ENCODE measurements at regions not wholly inside any gene's neighbourhood (a gene's known extent, or its start where the extent isn't known, plus 50 kb on each side); places are given as distances from the start of the nearest gene placed in this dataset.
"Not testable (repeated sequence)": the region's sequence is repeated elsewhere in the genome, so short reads cannot be mapped to it uniquely, and the experiment has no call there.

DNA sequence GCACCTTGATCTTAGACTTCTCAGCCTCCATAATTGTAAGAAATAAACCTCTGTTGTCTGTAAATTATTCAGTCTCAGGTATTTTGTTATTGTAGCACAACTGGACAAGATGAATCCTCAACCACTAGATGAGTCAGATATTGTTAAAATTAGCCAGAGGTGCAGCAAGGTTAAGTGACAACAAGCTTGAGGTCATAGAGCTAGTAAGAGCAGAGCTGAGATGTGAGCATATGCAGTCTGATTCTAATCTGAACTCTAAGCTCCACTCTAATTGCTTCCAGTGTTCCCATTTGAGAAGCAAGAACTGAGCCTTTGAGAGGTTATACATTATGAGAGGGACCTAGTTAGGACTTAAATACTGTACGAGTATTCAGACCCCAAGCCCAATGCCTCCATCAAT, 93.1 kb downstream of the FZD1 start:
- no peaks in the 10 kb centered on the region for H3K9me3 ChIP-seq
- H3K4me1 ChIP-seq, result no peaks in the 10 kb centered on the region
- no peak for ATAC-seq
- DNase-seq, result no peak
- H3K36me3 ChIP-seq (replicated peaks in 1 of 2; ENCODE audit: insufficient read depth in 1 of 2, low read depth in 2 of 2), result no peaks in the 10 kb centered on the region
- intact Hi-C loops (cut with DNase I), result no loop called here
- WGBS, 2 donors, result 43 to 66% methylated on average over 1 of the region's 1 CpG
- no peak overlapping the region for H3K4me3 ChIP-seq
- no peaks in the 10 kb centered on the region for H3K27me3 ChIP-seq
- no peak for TF ChIP-seq POLR2A (IDR thresholded peaks at IDR 0.05)
- TF ChIP-seq, protein P1, sequence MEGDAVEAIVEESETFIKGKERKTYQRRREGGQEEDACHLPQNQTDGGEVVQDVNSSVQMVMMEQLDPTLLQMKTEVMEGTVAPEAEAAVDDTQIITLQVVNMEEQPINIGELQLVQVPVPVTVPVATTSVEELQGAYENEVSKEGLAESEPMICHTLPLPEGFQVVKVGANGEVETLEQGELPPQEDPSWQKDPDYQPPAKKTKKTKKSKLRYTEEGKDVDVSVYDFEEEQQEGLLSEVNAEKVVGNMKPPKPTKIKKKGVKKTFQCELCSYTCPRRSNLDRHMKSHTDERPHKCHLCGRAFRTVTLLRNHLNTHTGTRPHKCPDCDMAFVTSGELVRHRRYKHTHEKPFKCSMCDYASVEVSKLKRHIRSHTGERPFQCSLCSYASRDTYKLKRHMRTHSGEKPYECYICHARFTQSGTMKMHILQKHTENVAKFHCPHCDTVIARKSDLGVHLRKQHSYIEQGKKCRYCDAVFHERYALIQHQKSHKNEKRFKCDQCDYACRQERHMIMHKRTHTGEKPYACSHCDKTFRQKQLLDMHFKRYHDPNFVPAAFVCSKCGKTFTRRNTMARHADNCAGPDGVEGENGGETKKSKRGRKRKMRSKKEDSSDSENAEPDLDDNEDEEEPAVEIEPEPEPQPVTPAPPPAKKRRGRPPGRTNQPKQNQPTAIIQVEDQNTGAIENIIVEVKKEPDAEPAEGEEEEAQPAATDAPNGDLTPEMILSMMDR (IDR thresholded peaks at IDR 0.05), result no peak
- no peak overlapping the region for H3K27ac ChIP-seq

DNA sequence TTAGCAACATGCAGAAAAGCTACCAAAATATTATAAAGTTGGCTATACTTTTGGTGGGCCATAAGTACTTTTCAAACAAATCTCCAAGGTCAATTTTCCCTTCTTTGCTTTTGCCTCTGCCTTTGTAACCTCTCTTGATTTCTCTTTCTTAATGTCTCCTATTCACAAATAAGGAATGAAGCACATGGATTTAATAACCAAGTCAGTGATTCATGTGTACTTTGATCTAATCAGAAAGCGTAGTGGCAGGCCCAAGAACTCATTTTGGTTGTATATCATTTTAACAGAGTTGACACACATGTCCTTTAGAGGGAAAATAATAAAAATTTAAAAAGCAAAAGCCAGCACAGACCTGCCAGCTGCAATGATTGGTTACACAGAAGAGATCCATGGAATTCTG, 93.7 kb downstream of the FZD1 start:
- Histone ChIP-seq H3K36me3 (replicated peaks in 1 of 2; ENCODE audit: insufficient read depth in 1 of 2, low read depth in 2 of 2) (no peaks in the 10 kb centered on the region), H3K4me3 (no peak overlapping the region), H3K4me1 (no peaks in the 10 kb centered on the region), H3K9me3 (no peaks in the 10 kb centered on the region), H3K27me3 (no peaks in the 10 kb centered on the region), H3K27ac (no peak overlapping the region)
- 68 to 93% methylated on average over 1 of the region's 1 CpG for WGBS, 2 donors
- ATAC-seq (no peak), DNase-seq (no peak)
- TF ChIP-seq POLR2A (IDR thresholded peaks at IDR 0.05), result no peak
- TF ChIP-seq, protein P1 (IDR thresholded peaks at IDR 0.05), result no peak
- intact Hi-C loops (cut with DNase I), result no loop called here

DNA sequence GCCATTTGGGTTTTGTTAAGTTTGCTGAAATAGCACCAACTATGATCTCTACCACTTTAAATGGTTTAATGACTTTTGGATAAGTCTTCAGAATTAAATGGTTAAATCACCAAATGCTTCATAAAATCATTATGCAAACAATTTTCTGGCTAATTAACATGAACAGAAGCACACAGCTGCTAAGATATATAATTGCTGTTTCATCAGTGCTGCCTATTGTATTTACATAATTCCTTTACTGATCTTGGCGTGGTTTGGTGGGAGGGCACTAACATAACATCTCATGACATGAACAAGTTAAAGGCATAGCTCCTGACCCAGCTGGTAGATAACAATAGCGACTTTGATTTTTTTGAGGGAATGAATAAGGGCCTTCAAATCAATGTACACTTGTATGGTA, 94.1 kb downstream of the FZD1 start:
- H3K27ac ChIP-seq, result no peak overlapping the region
- no peak overlapping the region for H3K4me3 ChIP-seq
- TF ChIP-seq, protein P1 (IDR thresholded peaks at IDR 0.05), result no peak
- ATAC-seq, result no peak
- H3K27me3 ChIP-seq, result no peaks in the 10 kb centered on the region
- H3K4me1 ChIP-seq, result no peaks in the 10 kb centered on the region
- 61 to 62% methylated on average over 2 of the region's 2 CpGs for WGBS, 2 donors
- DNase-seq, result no peak
- H3K36me3 ChIP-seq (replicated peaks in 1 of 2; ENCODE audit: insufficient read depth in 1 of 2, low read depth in 2 of 2), result no peaks in the 10 kb centered on the region
- H3K9me3 ChIP-seq, result no peaks in the 10 kb centered on the region
- intact Hi-C loops (cut with DNase I), result no loop called here

DNA sequence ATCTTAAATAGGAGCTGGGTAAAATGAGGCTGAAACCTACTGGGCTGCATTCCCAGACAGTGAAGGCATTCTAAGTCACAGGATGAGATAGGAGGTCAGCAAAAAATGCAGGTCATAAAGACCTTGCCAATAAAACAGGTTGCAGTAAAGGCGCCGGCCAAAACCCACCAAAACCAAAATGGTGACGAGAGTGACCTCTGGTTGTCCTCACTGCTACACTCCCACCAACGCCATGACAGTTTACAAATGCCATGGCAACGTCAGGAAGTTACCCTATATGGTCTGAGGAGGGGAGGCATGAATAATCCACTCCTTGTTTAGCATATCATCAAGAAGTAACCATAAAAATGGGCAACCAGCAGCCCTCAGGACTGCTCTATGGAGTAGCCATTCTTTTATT, 100.9 kb downstream of the FZD1 start:
- H3K36me3 ChIP-seq (replicated peaks in 1 of 2; ENCODE audit: insufficient read depth in 1 of 2, low read depth in 2 of 2); ATAC-seq; H3K4me3 ChIP-seq; DNase-seq; H3K27me3 ChIP-seq; H3K27ac ChIP-seq; H3K9me3 ChIP-seq; intact Hi-C loops (cut with DNase I); H3K4me1 ChIP-seq: not testable (repeated sequence)
- 73 to 83% methylated on average over 5 of the region's 5 CpGs for WGBS, 2 donors

DNA sequence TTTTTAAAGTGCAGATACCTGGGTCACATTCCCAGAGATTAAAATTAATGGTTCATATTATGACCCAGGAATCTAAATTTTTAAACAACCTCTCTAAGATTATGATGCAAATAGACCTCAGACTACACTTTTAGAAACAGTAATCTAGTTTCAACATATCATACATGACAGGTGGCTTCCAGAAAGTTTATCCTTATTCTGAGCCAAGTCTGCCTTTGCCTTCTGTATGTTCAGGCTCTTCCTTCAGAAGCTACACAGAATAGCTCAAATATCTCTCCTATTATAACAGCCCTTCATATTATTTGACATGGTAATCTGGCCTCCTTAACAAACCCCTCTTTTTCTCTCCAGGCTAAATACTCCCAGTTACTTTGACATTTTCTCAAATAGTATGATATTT, 101.9 kb downstream of the FZD1 start:
- ATAC-seq, result no peak
- Histone ChIP-seq H3K4me3 (no peak overlapping the region), H3K27ac (no peak overlapping the region), H3K36me3 (replicated peaks in 1 of 2; ENCODE audit: insufficient read depth in 1 of 2, low read depth in 2 of 2) (no peaks in the 10 kb centered on the region), H3K27me3 (no peaks in the 10 kb centered on the region), H3K4me1 (no peaks in the 10 kb centered on the region), H3K9me3 (no peaks in the 10 kb centered on the region)
- intact Hi-C loops (cut with DNase I), result no loop called here
- TF ChIP-seq POLR2A (IDR thresholded peaks at IDR 0.05), result no peak
- TF ChIP-seq, protein P1 (IDR thresholded peaks at IDR 0.05), result no peak
- DNase-seq, result no peak
